ENCODE measurements at regions not wholly inside any gene's neighbourhood (a gene's known extent, or its start where the extent isn't known, plus 50 kb on each side); places are given as distances from the start of the nearest gene placed in this dataset.
A peak's percentile ranks its signal among the peaks of the same experiment; 100 is the strongest.

DNA sequence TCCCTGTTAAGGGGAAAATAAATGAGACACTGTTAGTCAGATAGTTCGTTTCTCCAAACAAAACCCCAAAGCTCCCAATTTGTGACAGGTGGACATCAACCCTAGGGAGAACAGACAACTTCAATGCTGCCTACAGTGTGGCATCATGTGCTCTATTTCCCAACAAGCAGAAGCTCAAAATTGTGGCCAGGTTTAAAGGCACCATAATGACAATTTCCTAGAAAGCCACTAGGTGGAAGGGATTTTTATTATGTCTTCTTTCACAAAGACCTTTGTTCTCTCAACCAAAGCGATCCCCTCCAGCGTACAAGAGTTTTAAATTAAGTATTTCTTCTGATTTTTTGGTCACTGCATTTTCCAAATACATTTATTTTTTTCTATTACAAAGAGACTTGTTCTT, 88.0 kb upstream of the MBIP start:
- DNase-seq: no peak

DNA sequence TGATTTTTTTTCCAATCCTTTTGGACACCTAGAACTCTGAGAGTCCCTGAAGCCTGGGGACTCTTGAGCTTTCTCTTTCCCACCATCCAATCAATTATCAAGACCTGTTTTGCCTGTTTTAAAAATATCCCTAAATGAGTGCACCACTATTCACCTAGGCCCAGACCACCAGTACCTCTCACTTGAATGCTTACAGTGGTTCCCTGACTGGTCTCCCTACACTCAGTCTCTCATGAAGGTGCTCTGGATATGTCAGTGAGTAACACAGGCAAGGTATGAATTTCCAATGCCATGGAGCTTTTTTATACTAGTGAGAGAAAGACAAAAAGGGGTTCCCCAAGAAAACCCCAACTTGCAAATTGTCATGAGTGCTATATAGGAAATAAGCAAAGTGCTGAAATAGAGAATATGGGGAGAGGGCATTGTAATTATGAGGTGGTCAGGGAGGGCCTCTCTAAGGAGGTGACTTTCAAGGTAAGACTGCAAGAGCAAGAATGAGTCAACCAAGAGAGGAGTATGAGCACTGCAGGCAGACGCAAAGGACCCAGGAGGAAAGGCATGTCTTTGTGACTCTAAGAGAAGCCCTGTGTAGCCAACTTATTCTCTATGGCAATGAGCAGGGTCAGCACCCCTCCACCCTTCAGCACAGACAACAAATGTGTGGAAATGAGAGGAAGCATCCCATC, 85.3 kb upstream of the MBIP start:
- DNase-seq: no peak

DNA sequence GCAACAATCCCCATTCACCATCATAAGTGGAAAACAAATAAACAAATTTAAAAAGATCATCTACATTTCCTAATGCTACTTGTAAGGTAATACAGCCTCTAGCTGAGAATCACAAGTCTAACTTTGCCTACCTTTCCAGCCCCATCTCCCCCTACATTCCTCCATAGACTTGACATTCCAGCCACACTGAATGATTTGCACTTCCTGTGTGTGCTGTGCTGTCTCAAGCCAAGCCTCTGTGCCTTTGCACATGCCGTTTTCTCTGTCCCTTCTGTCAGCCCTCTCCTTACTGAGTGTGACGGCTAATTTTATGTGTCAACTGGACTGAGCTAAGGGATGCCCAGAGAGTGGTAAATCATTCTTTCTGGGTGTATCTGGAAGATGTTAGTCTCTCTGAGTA, 82.4 kb upstream of the MBIP start:
- DNase-seq: no peak

DNA sequence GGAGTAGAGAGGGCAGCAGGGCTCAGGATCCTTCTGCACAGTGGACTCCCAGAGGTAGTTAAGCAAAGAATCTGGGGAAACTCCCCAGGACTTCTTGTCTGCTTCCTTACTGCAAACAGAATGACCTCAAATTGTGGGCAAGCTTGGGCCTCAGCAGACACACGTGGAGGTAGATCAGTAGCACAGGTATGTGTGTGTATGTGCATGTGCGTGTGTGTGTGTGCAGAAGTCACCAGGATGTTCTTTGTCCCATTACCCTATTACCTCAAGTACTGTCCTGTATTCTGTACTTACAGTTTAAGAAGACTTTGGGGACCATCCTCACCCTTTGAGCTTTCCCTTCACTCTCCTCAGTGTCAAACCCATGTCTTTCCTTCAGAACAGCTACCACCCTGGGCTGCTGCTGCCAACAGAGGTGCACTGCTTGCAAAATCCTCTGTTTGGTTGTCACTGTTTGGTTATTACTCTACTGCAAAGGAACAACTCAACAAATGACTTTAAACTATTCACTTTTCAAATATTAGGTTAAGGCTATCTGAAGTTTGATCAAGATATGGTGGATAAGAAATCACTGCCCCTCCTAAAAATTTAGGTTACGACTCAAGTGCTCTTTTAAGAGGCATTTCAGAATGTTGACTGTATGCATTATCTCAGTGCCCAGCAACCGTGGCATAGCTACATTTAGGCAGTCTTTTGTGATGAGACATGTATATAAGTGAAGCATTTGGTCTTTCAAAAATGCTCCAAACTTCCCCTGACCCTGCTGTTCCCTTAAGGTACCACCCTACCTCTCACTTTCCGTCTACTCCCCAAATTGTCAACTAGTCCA, 78.2 kb upstream of the MBIP start:
- DNase-seq: no peak

DNA sequence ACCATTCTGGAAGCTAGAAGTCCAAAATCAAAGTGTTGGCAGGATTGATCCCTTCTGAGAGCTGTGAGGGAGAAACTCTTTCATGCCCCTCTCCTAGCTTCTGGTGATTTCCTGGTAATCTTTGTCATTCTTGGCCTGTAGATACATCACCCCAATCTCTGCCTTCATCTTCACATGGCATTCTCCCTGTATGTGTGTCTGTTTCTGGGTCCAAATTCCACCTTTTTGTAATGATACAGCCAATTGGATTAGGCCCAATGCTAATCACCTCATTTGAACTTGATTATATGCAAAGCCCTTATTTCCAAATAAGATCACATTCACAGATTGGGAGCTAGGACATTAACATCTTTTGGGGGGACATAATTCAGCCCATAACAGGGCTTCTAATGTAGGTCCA, 76.9 kb upstream of the MBIP start:
- DNase-seq: no peak

DNA sequence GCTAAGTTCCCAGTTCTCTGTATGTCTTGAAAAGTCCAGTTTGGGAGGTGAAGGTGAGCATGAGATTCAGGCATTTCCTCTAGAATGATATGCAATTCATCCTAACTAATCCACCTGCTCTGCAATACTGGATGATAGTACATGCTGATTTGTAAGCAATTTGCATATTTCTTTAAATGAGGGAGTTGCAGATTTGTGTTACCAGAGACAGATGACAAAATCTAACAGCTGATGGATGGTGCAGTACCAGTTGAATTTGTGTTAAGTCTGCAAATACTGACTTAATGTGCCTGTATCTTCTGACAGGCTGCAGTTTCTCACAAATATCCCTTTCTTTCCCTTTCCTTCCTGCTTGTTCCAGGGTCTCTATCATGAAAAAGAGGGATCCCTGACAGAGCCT, 76.4 kb upstream of the MBIP start:
- no peak for DNase-seq

DNA sequence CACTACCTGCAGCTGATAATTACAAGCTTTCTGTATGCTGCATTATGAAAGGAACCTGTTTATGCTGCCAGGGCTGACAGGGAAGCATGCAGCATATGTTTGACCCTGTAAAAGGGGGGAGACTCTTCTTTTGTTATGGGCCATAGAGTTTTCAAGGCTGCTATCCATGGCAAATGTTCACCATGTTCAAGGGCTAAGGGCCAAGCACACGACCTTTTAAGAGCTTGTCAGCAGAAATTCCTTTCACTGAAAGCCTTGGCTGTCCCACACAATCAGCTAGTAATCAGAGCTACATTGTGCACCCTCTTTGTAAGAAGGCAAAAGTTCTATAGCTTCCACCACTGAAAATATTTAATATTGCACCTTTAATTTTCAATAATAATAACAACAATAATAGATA, 74.2 kb upstream of the MBIP start:
- no peak for DNase-seq

- no peak for DNase-seq
Observed at GRCh38 chr14:36390718-36391117, 70.3 kb upstream of the MBIP start.

- DNase-seq: no peak
Observed at GRCh38 chr14:36383767-36384431, 63.5 kb upstream of the MBIP start.

DNA sequence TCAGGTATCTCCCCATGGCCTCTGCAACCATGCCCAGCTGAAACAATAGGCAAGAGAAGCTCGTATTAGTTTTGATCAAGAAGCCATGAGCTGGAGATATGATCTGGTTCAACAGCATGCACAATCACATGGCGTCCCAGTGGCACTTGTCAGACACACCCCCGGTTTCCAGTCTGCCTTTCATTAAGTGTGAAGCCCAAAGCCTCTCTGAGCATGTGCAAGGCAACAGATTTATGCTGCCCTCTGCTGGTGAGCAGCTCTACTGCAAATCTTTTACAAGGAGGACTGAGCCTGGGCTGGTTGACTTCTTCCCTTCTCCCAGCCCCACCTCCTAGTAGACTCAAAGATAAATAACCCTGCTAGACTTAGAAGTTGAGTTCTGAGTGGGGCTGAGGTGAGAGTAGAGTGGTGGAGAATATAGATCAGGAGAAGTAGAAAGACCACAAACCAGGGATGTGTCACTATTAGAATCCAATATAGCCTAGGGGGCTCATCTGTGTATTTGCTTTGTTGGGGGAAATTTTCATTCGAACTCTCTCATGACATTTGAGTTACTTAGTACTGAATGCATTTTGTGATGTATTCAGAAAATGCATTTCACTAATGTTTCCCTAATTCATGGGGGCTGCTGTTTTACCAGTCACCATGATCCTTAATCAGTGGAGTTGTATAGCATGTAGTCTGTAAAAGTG, 53.7 kb upstream of the MBIP start:
- DNase-seq: peak; percentile 73 to 76
